GM21528 (cell line): ENCODE measurements at regions not wholly inside any gene's neighbourhood (a gene's known extent, or its start where the extent isn't known, plus 50 kb on each side); places are given as distances from the start of the nearest gene placed in this dataset.

Experiments used
- ATAC-seq: cut with Tn5 transposase; IDR thresholded peaks from one replicate; pipeline ENCODE4 v1.9.1; 2021; ENCODE audit warnings: mild to moderate bottlenecking, moderate library complexity; ENCODE audit not compliant: unreplicated experiment, low FRiP score

DNA sequence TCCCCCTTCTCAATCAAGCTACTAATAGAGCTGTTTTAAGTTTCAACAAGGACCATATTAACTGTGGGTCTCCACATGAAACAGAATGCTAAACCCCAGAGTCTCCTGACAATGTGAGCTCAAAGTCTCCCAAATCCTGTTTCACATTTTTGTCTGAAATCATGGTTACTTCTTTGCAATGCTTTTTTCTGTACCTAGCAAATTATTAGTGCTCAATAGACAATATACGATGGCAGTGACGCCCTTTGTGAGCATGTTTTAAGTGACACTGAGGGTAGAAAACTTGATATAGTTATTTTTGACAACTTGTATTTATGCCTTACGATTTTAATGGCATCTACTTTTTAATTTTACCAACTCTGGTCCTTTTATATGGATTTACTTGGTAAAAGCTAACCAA, 85.4 kb upstream of the SOX5 start:
- ATAC-seq: no peak

DNA sequence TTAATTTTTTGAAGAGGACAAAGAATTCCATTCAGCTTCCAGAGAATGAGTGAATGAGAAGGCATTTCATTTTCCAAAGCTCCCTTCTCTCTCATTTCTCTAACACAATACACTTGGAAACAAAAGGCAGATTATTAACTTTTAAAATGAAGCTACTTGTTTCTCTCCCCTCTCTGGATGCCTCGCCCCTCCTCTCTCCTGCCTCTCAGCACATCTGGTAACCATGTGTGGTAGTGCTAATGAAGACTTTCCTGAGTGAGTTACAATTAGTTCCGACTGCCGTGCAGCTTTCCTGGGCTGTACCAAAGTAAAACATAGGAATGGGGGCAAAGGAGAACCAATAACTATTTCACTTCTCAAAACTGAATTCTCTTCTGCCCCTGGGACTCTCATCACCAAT, 84.7 kb upstream of the SOX5 start:
- ATAC-seq: no peak

DNA sequence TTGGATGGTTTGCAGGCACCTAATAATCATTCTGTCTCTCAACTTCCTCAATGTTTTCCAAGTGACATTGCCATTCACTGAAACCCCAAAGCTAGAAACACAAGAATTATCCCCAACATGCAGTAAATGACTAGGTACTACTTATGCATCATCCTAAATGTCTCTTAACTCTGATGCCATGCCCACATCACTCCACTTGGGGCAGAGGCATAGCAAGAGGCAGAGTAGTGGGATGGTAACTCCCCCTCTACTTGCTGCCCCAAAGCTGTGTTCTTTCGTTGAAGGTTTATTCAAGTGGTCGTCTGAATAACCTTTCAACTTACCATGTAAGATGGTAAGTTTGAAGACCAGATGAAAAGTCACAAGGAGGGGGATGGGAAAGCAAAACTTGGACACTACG, 77.9 kb upstream of the SOX5 start:
- no peak for ATAC-seq

DNA sequence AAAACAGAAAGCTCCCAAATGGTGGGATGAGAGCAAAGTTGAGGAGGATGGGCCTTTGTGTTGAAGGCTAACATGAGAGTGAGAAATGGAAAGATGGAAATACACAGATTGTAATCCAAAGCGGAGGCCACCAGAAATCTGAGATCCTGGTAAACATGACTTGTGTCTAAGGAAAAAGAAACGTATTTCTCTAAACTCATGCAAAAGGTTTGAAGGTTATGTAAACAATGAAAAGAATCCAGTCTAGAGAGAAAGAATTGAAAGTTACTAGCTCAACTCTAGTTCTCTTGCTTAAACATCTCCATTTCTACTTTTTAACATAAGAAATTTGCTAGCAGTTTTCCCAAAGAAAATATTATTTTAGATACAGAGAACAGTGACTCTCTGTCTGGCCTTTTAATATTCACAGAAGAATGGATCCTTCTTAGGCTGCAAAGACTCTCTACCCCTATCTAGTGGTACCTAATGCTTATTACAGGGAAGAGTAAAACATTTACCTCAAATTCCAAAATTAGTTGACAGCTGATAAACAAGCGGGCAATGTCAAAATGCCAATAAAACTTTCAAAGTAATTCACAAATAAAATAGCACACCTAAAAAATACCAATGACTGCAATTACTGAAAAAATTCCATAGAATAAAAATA, 75.8 kb upstream of the SOX5 start:
- ATAC-seq: no peak

DNA sequence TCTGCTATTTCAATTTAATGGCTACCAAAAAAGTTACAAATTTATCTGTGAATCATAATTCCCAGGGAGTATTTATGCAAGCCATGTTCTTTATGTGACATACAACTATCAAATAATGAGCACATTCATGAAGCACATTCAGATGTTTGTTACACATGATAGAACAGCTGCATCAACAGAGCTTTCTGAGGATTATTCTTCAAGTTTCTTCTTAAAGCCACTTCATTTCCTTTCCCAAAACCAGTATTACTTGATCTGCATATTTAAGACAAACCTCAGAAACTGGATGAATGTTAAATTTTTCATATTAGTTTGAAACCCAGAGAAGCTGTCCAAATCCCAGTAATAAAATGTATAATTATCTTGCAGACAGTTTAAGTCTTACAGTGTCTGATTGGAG, 73.6 kb upstream of the SOX5 start:
- ATAC-seq: no peak

DNA sequence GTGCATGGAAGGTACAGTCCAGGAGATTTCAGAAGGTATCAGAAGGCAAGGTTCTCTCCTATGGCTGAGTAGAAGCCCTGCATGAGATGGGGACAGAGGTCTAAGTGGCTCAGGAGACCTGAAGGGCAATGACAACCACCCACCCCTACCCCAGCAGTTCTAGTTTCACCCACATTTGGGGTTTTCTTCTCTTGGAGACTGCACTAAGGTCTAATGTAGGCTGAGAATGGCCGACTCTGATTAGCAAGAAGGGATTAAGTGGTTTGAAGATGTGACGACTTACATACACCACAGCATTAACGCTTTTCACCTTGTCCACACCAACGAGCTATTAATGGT, 71.7 kb upstream of the SOX5 start:
- ATAC-seq: no peak

DNA sequence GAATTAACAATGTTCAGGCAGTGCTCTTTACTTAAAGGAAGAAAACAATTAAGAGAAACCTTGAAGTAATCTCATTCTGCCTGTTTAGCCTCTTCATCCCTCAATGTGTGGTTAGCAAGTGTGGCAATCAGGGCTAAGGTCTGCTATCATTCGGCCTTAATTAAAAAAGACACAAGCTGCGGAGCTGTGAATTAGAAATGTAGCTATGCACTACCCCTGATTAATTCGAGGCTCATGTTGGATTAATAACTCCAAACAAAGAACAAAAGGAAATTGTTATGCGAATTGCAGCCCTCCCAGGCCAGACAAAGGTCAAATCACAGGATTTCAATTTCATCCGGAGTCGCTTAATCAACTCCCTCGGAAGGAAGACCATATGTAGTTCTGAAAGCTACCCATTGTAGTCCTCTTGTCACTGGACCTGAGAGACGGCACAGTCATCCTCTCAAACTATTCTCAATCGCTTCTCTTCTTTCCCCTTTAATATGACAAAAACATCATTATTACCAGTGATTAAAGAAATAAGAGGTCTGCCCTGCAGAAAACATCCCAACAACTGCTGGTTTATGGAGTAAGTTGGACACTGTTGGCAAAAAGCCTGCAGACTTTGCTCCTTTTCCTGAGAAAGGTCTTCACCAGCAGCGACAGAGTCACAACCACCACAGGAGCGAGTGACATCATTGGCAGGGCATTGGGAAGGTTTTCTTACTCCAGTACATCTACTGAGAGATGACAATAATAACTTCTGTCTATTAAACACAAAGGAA, 71.1 kb upstream of the SOX5 start:
- no peak for ATAC-seq

DNA sequence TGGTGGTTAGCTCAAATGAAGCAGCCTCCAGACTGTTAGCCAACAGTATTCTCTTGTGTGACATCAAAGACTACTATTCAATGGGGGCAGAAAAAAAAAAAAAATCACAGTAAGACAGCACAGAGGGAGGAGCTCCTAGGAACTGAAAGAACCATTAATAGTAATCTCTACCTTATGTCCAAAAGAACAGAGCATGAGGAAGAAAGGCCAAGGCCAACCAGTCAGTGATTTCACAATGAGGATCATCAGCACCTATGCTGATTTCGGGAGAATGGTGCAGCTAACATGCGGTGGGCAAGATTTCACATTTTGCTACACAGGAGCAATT, 66.3 kb upstream of the SOX5 start:
- ATAC-seq: no peak

DNA sequence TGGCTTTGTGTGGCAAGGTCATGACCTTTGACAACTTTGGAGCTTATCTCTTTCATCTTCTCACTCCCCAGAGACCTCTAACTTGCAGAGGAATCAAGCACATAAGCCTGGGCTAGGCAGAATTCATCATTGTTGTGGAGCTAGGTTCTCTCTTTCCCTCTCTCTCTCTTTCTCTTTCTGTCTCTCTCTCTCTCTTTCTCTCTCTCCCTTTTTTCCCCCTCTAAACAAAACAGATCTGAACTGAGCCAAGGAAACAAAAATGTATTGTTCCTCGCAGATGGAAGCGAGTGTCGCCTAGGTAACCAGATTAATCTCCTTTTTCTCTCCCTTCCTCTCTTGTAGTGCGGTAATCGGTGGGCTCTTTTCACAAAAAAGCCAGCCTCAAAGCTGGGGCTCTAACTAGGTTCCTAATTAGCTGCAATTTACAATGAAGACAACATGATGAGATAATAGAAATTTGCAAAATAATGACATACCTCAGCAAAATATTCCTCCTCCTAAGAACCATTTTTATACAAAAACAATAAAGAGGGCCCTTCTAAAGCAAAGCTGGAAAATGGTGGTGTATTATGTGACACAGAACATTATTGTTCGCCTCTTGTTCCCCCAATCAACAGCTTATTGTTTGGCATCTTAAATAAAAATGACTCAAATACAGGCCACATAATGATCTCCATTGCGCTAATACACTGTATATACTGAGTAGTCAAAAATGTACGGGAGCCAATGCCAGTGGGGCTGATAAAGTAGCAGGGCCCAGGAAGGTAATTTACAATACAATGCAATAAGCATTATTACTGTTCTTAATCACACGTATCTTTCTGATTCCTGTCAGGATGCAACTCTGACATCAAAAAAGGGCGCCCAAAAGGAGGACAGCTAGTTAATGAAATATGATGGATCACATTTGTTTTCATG, 65.7 kb upstream of the SOX5 start:
- ATAC-seq: no peak

DNA sequence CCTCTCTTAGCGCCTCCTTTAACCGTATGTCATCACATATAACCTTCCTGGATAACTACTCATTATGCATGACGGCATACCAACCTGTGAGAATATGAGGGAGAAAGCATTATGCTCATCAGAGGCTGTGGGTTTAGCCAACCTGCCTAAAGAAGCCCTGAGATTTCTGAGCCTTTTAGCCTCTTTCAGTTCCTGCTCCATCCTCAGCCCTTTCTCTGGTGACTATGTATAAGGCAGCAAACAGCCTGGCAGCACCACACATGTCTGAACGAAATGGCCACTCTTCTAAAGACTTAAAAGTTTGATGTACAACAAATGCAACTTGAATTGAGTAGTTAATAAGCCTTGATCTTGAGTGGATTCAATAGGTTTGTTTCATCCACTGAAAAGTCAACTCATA, 64.8 kb upstream of the SOX5 start:
- no peak for ATAC-seq

DNA sequence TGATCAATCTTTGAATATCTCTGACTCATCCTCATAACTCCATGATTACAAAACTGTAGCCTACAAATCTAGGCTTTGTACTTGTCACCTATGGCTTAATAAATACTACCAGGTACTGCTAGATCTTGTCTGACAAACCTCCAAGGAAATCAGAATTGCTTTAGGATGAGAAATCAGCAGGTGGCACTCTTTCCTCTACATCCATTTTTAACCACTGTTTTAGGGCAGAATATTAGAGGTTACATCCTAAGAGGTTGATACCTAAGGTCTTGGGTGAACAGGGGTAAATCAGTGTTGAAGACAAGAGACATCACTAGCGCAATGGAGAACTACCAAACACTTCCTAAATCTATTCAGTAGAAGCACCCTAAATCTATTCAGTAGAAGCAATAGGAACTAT, 63.1 kb upstream of the SOX5 start:
- ATAC-seq: no peak

DNA sequence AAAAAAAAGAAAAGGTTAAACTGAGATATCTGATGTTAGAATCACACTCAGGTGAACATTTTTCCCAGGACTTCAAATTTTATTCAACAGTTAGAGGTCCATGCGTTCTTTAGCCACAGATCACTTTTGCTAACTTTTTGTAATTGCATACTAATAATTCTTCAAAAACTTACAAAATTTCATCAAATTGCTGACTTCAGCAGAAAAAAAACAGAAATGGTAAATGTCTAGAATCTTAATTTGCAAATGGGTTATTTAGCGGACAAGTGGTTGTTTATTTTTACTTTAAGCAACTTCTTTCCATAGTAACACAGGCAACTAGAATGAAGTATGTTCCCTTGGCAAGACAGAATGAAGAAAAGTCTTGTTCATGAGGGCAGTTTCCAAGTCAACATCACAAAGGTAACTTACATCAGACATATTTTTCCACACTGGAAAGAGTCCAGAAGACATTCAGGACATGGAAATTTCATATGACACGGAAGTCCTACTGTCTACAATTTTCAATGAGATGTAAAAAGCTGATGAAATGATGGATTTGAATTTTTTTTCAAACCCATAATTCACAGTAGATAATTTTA, 62.5 kb upstream of the SOX5 start:
- no peak for ATAC-seq

DNA sequence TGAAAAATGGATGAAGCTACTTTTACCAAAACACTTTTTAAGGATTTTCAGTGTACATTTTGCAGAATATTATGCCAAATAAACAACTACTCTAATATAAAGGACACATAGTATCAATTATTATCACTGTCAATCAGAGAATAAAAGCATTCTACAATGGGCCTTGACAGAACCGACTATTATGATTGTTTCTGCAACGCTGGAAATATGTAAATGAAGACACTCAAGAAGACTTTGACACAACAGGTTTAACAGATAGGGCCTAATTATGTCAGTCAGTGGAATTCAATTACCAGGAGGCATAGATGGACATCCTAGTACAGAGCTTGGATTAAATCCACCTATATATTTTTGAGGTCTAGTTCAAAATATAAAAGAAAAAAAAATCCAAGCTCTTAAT, 58.7 kb upstream of the SOX5 start:
- ATAC-seq: no peak
